Activated T-cell treated with anti-CD3 and anti-CD28 coated beads, Interleukin-2, amount 50 U/mL, for 4 hours (primary cell): ENCODE measurements at regions not wholly inside any gene's neighbourhood (a gene's known extent, or its start where the extent isn't known, plus 50 kb on each side); places are given as distances from the start of the nearest gene placed in this dataset.

Source experiments
- ATAC-seq, 2 donors: fragments of 200-7000 bp; cut with Tn5 transposase; one replicate each; pipeline ENCODE4 v1.10.0; 2021
- DNase-seq: peaks from one replicate; pipeline ENCODE4 v3.0.0-alpha.2; 2020
- H3K27me3 Mint-ChIP-seq: one replicate; pipeline ENCODE4 v1.8.0; 2021; ENCODE audit warnings: low read depth, mixed read lengths
- H3K36me3 Mint-ChIP-seq: one replicate; pipeline ENCODE4 v1.8.0; 2022; ENCODE audit warnings: mixed read lengths; ENCODE audit not compliant: insufficient read depth
- H3K4me1 Mint-ChIP-seq: one replicate; pipeline ENCODE4 v1.8.0; 2021; ENCODE audit warnings: low read depth, mixed read lengths
- H3K4me3 Mint-ChIP-seq: one replicate; pipeline ENCODE4 v1.8.0; 2021; ENCODE audit warnings: mild to moderate bottlenecking, moderate library complexity, mixed read lengths
- H3K9me3 Mint-ChIP-seq: one replicate; pipeline ENCODE4 v1.8.0; 2021; ENCODE audit warnings: mixed read lengths

DNA sequence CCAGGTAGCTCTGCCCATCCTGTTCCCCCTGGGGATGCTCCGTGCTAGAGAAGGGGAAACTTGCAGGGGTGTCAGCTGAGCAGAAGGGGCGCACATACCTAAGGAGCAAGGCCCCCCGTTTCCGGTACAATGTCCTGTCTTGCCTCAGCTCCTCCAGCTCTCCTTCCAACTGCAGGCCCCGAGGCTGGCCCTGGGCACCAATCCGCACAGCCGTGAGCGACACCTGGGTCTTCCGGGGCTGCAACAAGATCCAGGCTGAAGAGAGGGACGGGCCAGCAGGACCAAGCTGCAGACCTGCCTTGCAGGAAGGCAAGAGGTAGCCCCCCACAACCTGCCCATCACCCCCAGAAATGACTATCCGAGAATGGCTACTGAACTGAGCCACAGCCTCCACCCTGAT, 102.6 kb downstream of the RMI2 start:
- no peak overlapping the region for H3K4me3 Mint-ChIP-seq
- ATAC-seq (no peak), DNase-seq (no peak)
- no peaks in the 10 kb centered on the region for H3K27me3 Mint-ChIP-seq
- no peaks in the 10 kb centered on the region for H3K9me3 Mint-ChIP-seq
- no peaks in the 10 kb centered on the region for H3K4me1 Mint-ChIP-seq
- H3K36me3 Mint-ChIP-seq = no peaks in the 10 kb centered on the region

DNA sequence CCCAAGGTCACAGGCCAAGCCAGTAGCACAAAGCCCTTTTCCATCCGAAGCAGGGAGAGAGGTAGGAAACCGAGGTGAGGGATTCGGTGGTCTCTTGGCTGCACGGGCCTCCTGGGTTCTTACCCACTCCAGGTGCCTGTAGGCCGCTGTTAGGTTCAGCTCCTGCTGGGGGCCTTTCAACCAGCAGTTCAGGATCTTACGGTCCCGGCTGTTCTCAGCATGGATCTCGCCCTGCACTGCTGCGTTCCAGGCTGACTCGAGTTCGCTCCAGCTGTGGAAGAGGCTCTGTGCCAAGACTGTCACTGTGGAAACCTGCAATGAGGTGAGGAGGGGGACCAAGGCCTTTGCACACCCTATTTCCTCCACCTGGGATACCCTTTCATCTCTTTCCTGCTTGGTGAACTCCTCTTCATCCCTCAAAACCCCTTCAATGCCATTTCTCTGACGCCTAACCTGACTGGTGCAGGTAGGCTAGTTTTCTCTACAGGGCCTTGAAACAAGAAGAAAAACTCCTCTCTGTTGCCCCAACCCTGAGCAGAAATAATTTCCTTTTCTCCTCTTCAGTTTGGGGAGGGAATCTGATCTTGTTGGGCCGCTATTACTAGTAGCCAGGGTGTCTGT, 103.6 kb downstream of the RMI2 start:
- no peaks in the 10 kb centered on the region for H3K9me3 Mint-ChIP-seq
- ATAC-seq = no peak
- no peaks in the 10 kb centered on the region for H3K4me1 Mint-ChIP-seq
- no peak for DNase-seq
- no peaks in the 10 kb centered on the region for H3K27me3 Mint-ChIP-seq
- no peak overlapping the region for H3K4me3 Mint-ChIP-seq
- no peaks in the 10 kb centered on the region for H3K36me3 Mint-ChIP-seq

DNA sequence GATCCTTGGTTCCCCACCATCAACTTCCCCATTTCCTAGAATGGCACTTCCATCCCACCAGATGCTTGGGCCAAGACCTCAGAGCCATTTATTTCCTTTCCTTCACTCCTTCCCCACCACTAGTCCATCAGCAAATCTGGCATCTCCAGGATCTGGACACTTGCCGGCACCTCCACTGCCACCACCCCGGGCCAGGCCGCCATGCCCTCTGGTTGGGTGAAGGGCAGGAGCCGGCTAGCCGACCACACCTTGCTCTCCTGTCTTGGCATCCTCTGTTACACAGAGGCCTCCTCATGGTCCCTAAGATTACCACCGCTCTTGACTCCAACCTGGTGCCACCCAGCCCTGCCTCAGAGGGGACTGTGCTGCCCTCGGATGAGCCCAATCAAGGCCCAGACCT, 104.5 kb downstream of the RMI2 start:
- Mint-ChIP-seq H3K36me3 (peaks cover 2% of the 10 kb centered on the region), H3K27me3 (no peaks in the 10 kb centered on the region), H3K4me3 (no peak overlapping the region), H3K4me1 (no peaks in the 10 kb centered on the region), H3K9me3 (no peaks in the 10 kb centered on the region)
- no peak for DNase-seq
- no peak for ATAC-seq

DNA sequence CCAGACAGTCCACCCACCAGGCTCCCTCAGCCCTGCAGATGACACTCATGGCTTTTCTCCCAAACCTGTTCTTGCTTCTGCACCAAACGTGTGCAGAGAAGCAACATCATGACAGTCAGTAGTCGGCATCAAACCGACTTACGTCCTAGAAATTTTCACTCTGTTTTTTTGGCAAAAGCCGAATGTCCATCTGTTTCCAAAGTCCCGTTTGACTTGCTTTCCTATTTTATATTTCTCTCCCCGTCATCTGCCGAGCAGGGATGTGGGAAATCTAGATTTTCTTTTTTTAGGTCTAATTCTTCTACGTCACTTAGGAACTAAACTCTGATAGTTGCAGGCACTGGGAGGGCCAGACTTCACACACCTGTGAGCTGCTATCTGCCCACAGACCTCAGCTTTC, 104.9 kb downstream of the RMI2 start:
- Mint-ChIP-seq H3K4me1 (no peaks in the 10 kb centered on the region), H3K9me3 (no peaks in the 10 kb centered on the region), H3K4me3 (no peak overlapping the region), H3K27me3 (no peaks in the 10 kb centered on the region), H3K36me3 (peaks cover 4% of the 10 kb centered on the region)
- DNase-seq (no peak), ATAC-seq (no peak)

DNA sequence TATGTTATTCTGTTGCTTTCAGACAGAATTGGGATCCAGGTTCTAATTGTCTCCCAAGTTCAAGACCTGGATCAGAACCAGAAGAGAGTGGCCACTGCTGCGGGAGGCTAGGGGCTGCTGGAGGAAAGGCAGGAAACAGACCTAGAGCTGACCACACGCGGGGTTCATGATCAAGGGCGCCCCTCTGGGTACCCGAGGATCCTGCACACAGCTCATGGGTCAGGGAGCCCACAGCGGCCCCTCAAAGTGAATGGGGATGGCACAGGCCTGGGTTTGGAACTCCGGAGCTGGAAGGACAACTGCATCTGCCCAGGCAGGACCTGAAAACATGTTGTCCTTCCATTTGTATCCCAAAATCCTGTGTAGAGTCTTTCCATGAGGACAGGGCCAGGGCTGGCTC, 107.0 kb downstream of the RMI2 start:
- H3K4me3 Mint-ChIP-seq = no peak overlapping the region
- DNase-seq = no peak
- no peaks in the 10 kb centered on the region for H3K27me3 Mint-ChIP-seq

DNA sequence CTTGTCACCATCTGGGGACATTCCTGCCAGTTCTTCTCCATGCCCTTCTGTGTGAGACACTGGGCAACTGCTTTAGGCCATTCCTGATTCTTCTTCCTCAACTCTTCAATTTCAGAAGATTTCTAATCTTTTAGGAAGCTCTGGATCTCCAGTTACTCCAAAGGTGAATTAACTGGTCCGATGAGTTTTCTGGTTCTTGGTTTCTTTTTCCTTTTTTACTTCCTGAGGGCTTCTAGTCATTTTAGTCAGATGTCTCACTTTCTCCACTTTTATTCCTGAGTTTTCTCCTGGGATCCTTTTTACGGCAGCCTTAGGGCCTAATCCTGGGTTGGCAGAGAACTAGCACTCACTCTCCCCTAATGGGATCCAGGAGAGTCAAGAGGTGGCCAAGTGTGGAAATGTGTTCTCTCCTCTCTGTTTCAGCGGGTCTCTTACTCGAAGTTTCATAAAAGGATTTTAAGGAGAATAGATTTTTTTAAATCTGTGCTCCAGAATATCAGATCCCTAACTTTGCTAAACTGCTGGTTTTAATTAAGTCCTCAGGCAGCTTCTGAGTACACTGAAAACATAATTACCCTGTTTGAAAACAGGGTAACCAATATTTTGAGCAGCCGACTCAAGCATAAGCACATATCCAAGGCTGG, 107.6 kb downstream of the RMI2 start:
- H3K36me3 Mint-ChIP-seq = peaks cover 4% of the 10 kb centered on the region

More for the DNA sequence above, 107.0 kb downstream of the RMI2 start:
- H3K9me3 Mint-ChIP-seq = no peaks in the 10 kb centered on the region
- no peaks in the 10 kb centered on the region for H3K4me1 Mint-ChIP-seq
- peaks cover 4% of the 10 kb centered on the region for H3K36me3 Mint-ChIP-seq
- no peak for ATAC-seq

DNA sequence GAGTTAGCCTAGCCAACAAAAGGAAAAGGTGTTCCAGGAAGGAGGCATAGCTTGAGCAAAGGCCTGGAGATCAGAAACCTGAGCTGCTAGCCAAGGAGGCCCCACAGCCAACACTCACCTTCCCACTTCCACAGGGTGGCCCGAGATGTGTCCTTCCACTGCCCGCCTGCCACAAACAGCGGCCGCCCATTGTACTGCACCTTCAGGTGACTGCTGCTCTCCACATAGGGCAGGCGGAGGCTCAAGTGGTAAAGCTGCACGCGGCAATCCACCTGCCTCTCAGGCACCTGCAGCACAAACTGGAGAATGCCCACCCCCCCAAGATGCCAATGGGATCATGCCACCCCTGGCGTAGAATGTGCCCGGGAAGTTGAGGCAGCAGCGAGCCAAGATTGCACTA, 111.5 kb downstream of the RMI2 start:
- Mint-ChIP-seq H3K4me3 (no peak overlapping the region), H3K27me3 (no peaks in the 10 kb centered on the region), H3K9me3 (no peaks in the 10 kb centered on the region), H3K36me3 (peaks cover 4% of the 10 kb centered on the region), H3K4me1 (no peaks in the 10 kb centered on the region)
- no peak for DNase-seq
- ATAC-seq = no peak

More for the DNA sequence above, 107.6 kb downstream of the RMI2 start:
- no peaks in the 10 kb centered on the region for H3K9me3 Mint-ChIP-seq
- ATAC-seq (no peak), DNase-seq (no peak)
- no peak overlapping the region for H3K4me3 Mint-ChIP-seq
- no peaks in the 10 kb centered on the region for H3K4me1 Mint-ChIP-seq
- no peaks in the 10 kb centered on the region for H3K27me3 Mint-ChIP-seq

DNA sequence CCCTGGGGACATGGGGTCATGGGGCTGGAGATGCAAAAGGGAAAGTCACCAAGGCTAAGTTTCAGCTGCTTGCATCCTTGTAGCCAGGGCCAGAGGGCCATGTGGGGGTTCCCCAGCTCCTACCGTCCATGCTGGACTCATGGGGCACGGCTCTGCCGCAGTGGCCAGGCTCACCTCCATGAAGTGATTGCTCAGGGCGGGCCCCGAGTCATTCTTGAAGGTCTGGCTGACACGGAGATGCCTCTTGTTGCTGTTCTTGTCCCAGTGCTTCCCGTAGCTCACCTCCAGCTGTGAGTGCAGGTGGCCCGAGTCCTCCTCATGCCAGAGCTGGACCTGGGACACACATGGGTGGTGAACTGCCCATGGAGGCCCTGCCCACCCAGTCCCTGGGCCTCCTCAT, 114.5 kb downstream of the RMI2 start:
- no peaks in the 10 kb centered on the region for H3K27me3 Mint-ChIP-seq
- H3K4me3 Mint-ChIP-seq = no peak overlapping the region
- ATAC-seq (no peak), DNase-seq (no peak)
- H3K9me3 Mint-ChIP-seq = no peaks in the 10 kb centered on the region
- peaks cover 4% of the 10 kb centered on the region for H3K36me3 Mint-ChIP-seq
- no peaks in the 10 kb centered on the region for H3K4me1 Mint-ChIP-seq

DNA sequence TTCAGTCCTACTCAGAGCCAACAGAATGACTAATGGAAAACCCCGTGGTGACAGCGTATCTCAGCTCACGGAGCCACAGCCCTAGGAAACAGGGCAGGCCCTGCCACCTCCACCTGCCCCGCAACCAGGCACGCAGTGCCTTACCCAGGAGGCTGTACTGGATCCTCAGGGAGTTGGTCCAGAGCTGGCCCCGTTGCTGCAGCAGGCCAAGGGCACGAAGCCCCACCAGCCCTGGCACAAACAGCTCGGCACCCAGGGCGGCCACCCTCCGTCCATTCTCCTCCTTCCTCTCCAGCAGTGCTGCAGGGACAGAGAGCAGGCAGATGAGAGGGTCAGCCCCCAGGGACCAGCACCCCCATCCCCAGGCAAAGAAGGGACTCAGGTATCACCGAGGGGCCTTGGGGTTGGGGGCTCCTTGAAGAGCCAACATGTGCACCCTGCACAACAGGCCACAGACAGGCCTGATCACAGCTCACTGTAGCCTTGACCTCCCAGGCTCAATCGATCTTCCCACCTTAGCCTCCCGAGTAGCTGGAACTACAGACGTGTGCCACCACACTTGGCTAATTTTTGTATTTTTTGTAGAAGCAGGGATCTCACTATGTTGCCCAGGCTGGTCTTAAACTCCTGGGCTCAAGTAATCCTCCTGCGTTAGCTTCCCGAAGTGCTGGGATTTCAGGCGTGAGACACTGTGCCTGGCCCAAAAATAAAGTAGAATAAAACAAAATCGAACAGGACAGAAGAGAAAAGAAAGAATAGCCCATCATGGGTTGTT, 115.7 kb downstream of the RMI2 start:
- H3K9me3 Mint-ChIP-seq = no peaks in the 10 kb centered on the region
- H3K4me3 Mint-ChIP-seq = no peak overlapping the region
- peaks cover 2% of the 10 kb centered on the region for H3K36me3 Mint-ChIP-seq
- ATAC-seq (no peak), DNase-seq (no peak)
- no peaks in the 10 kb centered on the region for H3K27me3 Mint-ChIP-seq
- no peaks in the 10 kb centered on the region for H3K4me1 Mint-ChIP-seq

DNA sequence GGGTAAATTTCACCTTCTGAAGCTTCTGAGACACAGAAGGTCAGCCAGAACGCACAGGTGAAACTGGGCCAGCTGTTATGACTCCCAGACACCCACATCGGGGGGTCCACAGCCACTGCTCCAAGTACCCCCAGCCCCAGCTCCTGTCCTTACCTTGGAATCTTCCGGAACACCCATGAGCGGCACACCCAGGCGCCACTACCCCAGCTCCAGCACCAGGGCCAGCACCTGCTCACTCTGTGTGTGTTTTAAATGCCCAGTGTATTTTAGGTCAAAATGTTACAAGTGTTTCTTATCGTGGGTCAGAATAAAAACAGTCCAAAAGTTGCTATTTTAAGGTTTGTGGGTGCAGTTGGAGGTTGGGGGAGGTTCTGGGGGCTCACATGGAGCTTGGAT, 116.3 kb downstream of the RMI2 start:
- H3K9me3 Mint-ChIP-seq = no peaks in the 10 kb centered on the region
- no peak for ATAC-seq
- no peak for DNase-seq
- no peak overlapping the region for H3K4me3 Mint-ChIP-seq
- H3K4me1 Mint-ChIP-seq = no peaks in the 10 kb centered on the region
- H3K36me3 Mint-ChIP-seq = peaks cover 2% of the 10 kb centered on the region
- no peaks in the 10 kb centered on the region for H3K27me3 Mint-ChIP-seq

DNA sequence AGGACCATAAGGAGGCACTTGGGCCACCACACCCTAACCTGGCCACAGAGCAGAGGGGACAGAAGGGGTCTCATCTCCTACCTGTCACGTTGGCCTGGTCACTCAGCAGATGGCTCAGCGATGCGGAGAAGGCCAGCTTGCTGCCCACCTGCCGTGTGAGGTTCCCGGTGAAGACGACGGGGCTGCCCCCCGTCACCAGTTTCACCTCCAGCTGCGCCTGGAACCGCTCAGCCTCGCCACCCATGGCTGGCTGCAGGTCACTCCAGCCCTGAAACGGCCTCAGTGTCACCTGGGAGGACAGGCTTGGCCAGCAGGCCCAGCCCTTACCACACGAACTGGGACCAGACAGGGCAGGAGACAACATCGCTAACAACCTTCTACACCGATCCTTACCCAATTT, 116.8 kb downstream of the RMI2 start:
- peaks cover 2% of the 10 kb centered on the region for H3K36me3 Mint-ChIP-seq
- no peak for ATAC-seq
- no peaks in the 10 kb centered on the region for H3K4me1 Mint-ChIP-seq
- no peak for DNase-seq
- H3K9me3 Mint-ChIP-seq = no peaks in the 10 kb centered on the region
- H3K27me3 Mint-ChIP-seq = no peaks in the 10 kb centered on the region
- no peak overlapping the region for H3K4me3 Mint-ChIP-seq

DNA sequence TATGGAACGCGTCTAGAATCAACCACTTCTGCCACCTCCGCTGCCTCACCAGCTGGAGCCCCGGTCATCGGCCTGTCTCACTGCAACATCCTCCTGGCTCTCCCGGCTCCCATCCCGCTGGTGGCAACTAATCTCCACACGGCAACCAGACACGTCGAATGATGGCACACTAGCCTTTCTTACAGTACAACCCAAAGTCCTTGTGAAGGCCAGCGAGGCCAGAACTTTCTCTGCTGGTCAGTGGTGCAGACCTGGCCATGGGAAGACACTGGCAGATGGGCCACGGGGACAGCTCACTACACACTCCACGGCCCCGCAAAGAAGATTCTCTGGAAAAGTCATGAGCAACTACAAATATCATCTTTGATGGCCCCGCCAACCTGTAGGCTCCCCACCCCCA, 117.6 kb downstream of the RMI2 start:
- H3K9me3 Mint-ChIP-seq = no peaks in the 10 kb centered on the region
- H3K4me3 Mint-ChIP-seq = no peak overlapping the region
- peaks cover 2% of the 10 kb centered on the region for H3K36me3 Mint-ChIP-seq
- no peak for DNase-seq
- H3K4me1 Mint-ChIP-seq = no peaks in the 10 kb centered on the region
- ATAC-seq = no peak
- no peaks in the 10 kb centered on the region for H3K27me3 Mint-ChIP-seq

DNA sequence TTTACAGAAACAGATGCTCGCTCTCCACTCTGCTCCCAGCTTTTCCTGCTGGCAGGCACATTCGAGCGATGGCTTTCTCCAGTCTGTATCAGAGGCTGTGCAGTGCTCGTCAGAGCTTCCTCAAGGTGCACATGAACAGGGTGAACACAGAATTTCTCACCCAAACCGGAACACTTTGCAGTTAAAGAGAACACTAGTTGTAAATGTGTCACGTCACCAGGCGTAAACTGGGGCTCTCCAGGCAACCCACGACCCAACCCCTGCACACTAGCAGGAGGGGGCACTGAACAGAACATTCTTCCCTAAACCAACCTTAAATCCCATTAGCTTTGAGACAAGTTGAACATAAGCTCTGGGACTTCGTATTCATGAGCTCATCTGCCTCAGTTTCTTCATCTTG, 119.0 kb downstream of the RMI2 start:
- H3K4me3 Mint-ChIP-seq = no peak overlapping the region
- ATAC-seq (no peak), DNase-seq (no peak)
- H3K9me3 Mint-ChIP-seq = no peaks in the 10 kb centered on the region
- no peaks in the 10 kb centered on the region for H3K27me3 Mint-ChIP-seq
- no peaks in the 10 kb centered on the region for H3K4me1 Mint-ChIP-seq
- peaks cover 2% of the 10 kb centered on the region for H3K36me3 Mint-ChIP-seq

DNA sequence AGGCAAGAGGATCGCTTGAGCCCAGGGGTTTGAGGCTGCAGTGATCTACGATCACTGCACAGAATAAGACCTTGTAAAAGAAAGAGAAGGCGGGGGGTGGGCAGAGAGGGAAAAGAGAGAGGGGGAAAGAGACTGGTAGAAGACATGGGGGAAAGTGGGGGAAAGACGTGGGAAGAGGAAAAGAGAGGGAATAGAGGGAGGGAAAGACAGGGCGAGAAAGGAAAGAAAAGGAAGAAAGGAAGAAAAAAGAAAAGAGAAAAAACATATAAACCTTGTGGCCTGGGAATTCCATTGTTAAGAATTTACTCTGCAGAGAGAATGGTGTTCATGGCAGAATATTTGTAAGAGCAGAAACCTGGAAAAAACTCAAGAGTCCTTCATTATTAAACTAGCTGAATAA, 120.4 kb downstream of the RMI2 start:
- Mint-ChIP-seq H3K36me3 (peaks cover 5% of the 10 kb centered on the region), H3K27me3 (no peaks in the 10 kb centered on the region), H3K4me1 (no peaks in the 10 kb centered on the region), H3K9me3 (no peaks in the 10 kb centered on the region), H3K4me3 (no peak overlapping the region)
- DNase-seq = no peak
- ATAC-seq = no peak
